Stimulated activated memory B cell treated with anti-CD40 and anti-IgM and Interleukin-4, amounts not matched to agents 10 μg/mL and 1 μg/mL and 100 μg/mL, for 72 hours (primary cell): ENCODE measurements at regions not wholly inside any gene's neighbourhood (a gene's known extent, or its start where the extent isn't known, plus 50 kb on each side); places are given as distances from the start of the nearest gene placed in this dataset.
"Not testable (repeated sequence)": the region's sequence is repeated elsewhere in the genome, so short reads cannot be mapped to it uniquely, and the experiment has no call there.

Source experiments
- ATAC-seq: fragments of 150-1000 bp; cut with Tn5 transposase; 2 replicates; pipeline ENCODE4 v1.10.0; 2021
- H3K27ac Mint-ChIP-seq: one replicate; pipeline ENCODE4 v1.8.0; 2022; ENCODE audit warnings: mild to moderate bottlenecking, mixed read lengths
- H3K27me3 Mint-ChIP-seq: one replicate; pipeline ENCODE4 v1.8.0; 2022; ENCODE audit warnings: mixed read lengths
- H3K36me3 Mint-ChIP-seq: one replicate; pipeline ENCODE4 v1.8.0; 2022; ENCODE audit warnings: mixed read lengths
- H3K4me1 Mint-ChIP-seq: one replicate; pipeline ENCODE4 v1.8.0; 2022; ENCODE audit warnings: mixed read lengths
- H3K4me3 Mint-ChIP-seq: one replicate; pipeline ENCODE4 v1.8.0; 2022; ENCODE audit warnings: mild to moderate bottlenecking, moderate library complexity, mixed read lengths
- H3K9me3 Mint-ChIP-seq: one replicate; pipeline ENCODE4 v1.8.0; 2022; ENCODE audit warnings: mixed read lengths

DNA sequence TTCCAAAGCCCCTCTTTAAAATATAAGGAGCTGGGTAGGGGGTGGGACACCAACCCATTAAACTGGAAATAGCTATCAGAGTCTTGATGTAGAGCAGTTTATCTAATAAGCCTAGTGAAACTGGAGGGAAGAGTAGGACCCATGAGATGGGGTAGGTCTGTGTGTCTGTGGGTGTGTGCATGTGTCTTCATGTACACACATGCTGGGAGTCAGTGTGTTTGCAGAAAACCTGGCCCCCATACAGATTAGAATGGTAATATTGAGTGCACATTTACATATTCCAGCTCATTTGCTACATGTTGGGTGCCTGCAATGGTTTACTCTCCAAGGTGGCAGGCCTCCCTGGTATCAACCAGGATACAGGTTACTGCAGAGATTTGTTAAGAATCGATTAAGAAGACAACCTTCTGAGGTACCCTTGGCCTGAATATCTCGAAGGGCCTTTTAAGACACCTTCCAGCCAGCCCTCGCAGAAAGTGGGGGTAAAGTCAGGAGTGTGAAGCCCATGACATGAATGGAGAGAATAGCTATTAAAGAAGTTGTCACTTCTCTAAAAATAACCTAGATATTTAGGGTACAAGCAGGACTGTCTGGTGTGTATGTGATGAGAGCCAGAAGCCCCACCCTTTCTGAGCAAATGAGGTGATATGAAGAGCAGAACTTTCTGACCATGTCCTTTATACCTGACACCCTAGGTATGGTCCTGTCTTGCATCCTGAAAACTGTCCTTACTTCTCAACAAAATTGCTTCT is 75.7 kb upstream of the TEX13D start:
- Mint-ChIP-seq H3K4me3 (no peak overlapping the region), H3K36me3 (no peaks in the 10 kb centered on the region), H3K4me1 (no peaks in the 10 kb centered on the region), H3K27ac (no peak overlapping the region), H3K27me3 (no peaks in the 10 kb centered on the region), H3K9me3 (no peaks in the 10 kb centered on the region)
- ATAC-seq = no peak

DNA sequence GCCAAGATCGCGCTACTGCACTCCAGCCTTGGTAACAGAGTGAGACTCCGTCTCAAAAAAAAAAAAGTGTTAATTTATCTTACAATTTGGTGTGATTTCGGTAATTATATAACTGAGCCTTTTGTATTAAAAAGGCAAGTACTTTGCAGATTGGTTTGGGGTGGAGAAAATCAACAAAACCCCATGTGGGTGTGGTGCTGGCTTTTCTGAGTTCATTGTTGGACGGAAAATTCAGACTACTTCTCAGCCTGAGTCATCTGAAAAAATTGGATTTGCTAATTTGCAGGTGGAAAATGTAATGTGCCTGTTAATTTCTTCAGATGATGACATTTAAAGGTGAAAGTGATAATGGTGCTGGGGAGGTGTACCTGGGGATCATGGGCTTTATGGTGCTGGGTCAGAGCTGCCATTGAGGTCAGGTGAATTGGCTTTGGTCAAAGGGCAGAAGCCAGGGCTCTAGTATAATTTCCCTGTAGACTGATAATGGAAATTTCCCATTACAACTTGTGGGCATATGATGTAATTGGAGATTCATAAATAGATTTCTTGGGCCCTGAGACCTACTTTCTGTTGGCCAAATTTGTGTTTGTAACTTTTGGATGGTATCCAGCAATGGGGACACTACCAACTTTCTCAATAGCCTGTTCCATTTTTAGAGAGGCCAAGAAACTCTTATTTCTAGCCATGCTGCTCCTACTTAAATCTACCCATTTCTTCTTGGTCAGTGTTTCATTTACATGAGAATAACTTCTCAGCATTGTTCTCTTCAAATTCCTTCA is 74.3 kb upstream of the TEX13D start:
- no peaks in the 10 kb centered on the region for H3K36me3 Mint-ChIP-seq
- H3K4me1 Mint-ChIP-seq = no peaks in the 10 kb centered on the region
- H3K4me3 Mint-ChIP-seq = no peak overlapping the region
- H3K9me3 Mint-ChIP-seq = no peaks in the 10 kb centered on the region
- no peak overlapping the region for H3K27ac Mint-ChIP-seq
- no peaks in the 10 kb centered on the region for H3K27me3 Mint-ChIP-seq
- ATAC-seq = no peak

DNA sequence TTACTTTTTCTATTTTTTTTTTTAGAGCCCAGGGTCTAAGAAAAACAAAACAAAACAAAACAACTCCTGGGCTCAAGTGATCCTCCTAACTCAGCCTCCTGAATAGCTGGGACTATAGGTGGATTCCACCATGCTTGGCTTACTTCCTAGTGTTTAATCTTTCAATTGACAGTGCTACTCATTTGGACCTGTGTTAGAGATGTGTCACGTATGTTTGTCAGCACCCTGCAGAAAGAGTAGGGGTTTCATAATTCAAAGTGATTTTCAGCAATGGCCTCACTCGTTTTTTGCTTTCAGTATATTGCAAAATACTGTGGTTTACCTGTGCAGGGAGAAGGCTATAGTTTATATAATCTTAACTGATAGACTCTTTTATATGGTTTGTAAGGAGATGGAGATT is 71.6 kb upstream of the TEX13D start:
- no peak overlapping the region for H3K4me3 Mint-ChIP-seq
- ATAC-seq = no peak
- H3K9me3 Mint-ChIP-seq = no peaks in the 10 kb centered on the region
- H3K27me3 Mint-ChIP-seq = no peaks in the 10 kb centered on the region
- no peaks in the 10 kb centered on the region for H3K36me3 Mint-ChIP-seq
- H3K27ac Mint-ChIP-seq = no peak overlapping the region
- no peaks in the 10 kb centered on the region for H3K4me1 Mint-ChIP-seq

DNA sequence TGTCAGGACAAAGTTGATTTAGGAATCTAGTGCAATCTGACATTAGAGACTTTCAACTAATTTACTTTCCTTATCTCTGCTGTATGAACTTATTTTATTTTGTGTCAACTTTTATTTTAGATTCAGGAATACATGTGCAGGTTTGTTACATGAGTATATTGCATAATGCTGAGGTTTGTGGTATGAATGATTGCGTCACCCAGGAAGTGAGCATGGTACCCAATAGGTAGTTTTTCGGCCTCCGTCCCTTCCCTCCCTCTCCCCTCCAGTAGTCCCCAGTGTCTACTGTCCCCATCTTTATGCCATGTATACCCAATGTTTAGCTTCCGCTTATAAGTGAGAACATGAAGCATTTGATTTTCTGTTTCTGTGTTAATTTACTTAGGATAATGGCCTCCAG is 68.7 kb upstream of the TEX13D start:
- Mint-ChIP-seq H3K4me1 (no peaks in the 10 kb centered on the region), H3K36me3 (no peaks in the 10 kb centered on the region), H3K27me3 (no peaks in the 10 kb centered on the region), H3K27ac (no peak overlapping the region), H3K9me3 (no peaks in the 10 kb centered on the region), H3K4me3 (no peak overlapping the region)
- ATAC-seq = no peak

DNA sequence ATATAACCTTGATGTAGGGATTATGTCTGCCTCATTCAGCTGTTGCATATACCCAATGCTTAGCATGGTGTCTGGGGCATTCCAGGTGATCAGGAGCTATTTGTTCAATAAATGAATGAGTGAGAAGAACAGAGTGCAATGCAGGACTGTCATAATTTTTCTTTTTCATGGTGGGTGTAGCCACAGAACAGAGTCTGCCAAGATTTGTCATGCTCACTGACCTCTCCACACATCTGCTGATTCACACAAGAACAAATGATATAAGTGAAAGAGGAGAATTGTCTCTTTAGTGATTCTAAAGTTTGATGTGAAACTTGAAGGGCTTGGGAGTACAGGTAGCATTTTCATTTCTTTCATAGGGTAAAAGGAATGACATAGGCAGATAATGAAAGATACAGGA is 64.4 kb upstream of the TEX13D start:
- no peak for ATAC-seq
- H3K36me3 Mint-ChIP-seq = no peaks in the 10 kb centered on the region
- no peaks in the 10 kb centered on the region for H3K4me1 Mint-ChIP-seq
- no peaks in the 10 kb centered on the region for H3K9me3 Mint-ChIP-seq
- H3K27me3 Mint-ChIP-seq = no peaks in the 10 kb centered on the region
- H3K27ac Mint-ChIP-seq = no peak overlapping the region
- no peak overlapping the region for H3K4me3 Mint-ChIP-seq

DNA sequence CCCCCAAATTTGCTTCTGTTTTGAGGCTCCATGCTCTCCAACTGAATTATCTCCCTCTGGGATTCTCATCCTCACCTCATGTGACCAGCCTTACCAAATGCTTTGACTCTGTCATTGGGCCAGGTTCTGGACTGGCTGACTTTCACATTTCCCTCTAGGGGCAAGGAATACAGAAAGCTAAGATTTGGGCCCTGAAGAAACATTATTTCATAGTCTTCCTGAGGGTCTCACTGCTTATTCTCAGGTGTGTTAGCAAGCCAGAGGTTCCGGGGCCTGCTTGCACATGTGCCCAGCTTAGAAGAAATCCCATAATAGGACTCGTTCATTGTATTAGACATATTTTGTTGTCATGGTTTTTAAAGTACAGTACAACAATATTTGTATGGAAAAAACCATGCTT is 62.6 kb upstream of the TEX13D start:
- Mint-ChIP-seq H3K4me1 (no peaks in the 10 kb centered on the region), H3K9me3 (no peaks in the 10 kb centered on the region), H3K36me3 (no peaks in the 10 kb centered on the region), H3K27ac (no peak overlapping the region), H3K27me3 (no peaks in the 10 kb centered on the region), H3K4me3 (no peak overlapping the region)
- ATAC-seq = no peak

DNA sequence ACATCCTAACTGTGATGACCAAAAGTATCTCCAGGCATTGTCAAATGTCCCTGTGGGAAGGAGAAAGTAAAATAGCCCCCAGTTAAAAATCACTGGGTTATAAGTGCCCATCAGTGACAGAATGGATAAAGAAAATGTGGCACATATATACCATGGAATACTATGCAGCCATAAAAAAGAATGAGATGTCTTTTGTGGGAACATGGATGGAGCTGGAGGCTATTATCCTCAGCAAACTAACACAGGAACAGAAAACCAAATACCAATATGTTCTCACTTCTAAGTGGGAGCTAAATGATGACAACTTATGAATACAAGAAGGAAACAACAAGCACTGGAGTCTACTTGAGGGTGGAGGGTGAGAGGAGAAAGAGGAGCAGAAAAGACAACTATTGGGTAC is 60.9 kb upstream of the TEX13D start:
- not testable (repeated sequence) for ATAC-seq, H3K9me3 Mint-ChIP-seq, H3K4me1 Mint-ChIP-seq

DNA sequence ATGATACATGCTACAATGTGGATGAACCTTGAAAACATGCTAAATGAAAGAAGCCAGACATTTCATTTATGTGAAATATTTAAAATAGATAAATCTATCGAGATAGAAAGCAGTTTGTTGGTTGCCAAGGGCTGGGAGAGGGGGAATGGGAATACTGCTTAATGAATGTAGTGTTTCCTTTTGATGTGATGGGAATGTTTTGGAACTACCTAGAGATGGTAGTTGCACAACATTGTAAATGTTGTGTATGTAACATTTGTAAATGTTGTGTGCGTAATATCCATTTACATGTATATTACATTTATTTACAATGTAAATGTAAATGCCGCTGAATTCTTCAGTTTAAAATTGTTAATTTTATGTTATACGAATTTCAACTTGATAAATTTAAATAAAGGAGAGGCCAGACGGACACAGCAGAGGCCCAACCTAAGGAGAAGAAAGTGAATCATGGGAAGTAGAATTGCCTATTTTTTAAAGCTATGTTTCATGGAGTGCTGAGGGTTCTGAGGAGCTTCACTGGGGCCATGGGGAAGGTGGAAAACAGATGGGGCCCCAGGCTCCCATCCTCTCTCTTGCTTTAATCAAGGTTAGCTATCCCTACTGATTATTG is 60.0 kb upstream of the TEX13D start:
- ATAC-seq = no peak
- Mint-ChIP-seq H3K4me1 (no peaks in the 10 kb centered on the region), H3K4me3 (no peak overlapping the region), H3K27ac (no peak overlapping the region), H3K36me3 (no peaks in the 10 kb centered on the region), H3K9me3 (no peaks in the 10 kb centered on the region), H3K27me3 (no peaks in the 10 kb centered on the region)

More for the DNA sequence above, 60.9 kb upstream of the TEX13D start:
- not testable (repeated sequence) for H3K27me3 Mint-ChIP-seq, H3K4me3 Mint-ChIP-seq, H3K36me3 Mint-ChIP-seq, H3K27ac Mint-ChIP-seq

DNA sequence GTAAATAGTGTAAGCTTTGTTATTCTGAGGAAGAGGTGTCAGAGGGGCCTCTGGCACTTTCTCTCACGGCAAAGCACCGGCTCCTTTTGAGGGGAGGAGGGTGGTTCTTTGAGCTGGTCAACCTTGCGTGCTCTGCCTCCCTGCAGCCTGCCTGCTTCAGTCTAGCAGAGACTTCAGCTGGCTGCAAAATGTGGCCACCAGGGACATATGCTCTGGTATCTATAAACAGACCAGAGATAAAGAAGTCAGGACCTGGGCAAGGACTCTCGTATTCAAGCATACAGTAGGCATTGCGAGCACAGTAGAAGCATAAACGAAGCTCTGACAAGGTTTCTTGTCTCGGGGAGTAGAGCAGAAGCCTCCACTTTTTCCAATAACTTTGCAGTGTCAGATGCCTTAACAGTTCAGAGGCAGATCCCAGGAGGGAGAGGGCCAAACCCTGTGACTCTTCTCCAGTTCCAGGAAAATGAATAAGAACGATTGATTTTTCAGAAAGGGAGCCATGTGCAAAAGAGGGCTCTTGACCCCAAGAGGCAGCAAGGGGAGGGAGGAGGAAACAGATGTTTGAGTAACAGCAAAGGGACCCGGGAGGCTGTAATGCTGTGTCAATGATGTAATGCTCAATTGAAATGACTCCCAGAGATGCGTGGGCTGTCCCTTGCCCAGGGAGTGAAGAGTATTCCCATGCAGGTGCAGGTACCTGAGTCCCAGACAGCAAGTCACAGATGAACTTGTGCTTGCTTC is 57.9 kb upstream of the TEX13D start:
- Mint-ChIP-seq H3K27ac (no peak overlapping the region), H3K9me3 (no peaks in the 10 kb centered on the region), H3K4me3 (no peak overlapping the region), H3K36me3 (no peaks in the 10 kb centered on the region), H3K4me1 (no peaks in the 10 kb centered on the region), H3K27me3 (no peaks in the 10 kb centered on the region)
- no peak for ATAC-seq

DNA sequence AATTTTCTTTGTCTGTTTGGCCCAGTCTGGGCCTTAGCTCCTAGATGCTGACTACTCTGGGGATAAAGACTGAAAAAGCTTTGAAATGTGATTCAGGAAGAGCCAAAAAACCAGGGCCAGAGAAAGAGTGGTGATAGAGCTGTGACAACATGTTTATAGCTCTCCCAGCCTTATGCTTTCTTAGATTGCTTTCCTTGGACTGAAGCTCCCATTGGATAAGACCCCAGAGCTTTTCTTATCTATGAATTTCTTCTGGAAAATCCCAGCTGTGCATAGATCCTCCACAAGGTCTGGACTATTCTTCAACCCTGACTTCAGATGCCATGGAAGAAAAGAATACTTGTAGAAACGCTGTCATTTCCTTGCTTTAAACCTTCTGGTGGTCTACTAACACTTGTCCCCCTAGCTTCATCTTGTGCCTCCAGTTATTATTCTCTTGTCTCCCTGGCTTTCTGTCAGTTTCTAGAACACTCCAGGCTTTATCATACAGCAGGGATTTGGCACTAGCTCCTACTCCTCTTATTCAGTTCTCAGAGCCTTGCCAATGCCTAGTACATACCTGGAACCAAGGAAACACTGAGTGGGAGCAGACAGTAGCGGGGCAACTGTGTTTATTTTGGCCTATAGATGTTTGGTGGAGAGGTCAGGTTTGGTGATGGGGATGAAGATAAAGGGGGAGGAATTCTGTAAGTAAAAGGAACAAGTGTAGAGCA is 57.1 kb upstream of the TEX13D start:
- Mint-ChIP-seq H3K36me3 (no peaks in the 10 kb centered on the region), H3K4me3 (no peak overlapping the region), H3K9me3 (no peaks in the 10 kb centered on the region), H3K27me3 (no peaks in the 10 kb centered on the region), H3K4me1 (no peaks in the 10 kb centered on the region), H3K27ac (no peak overlapping the region)
- no peak for ATAC-seq

DNA sequence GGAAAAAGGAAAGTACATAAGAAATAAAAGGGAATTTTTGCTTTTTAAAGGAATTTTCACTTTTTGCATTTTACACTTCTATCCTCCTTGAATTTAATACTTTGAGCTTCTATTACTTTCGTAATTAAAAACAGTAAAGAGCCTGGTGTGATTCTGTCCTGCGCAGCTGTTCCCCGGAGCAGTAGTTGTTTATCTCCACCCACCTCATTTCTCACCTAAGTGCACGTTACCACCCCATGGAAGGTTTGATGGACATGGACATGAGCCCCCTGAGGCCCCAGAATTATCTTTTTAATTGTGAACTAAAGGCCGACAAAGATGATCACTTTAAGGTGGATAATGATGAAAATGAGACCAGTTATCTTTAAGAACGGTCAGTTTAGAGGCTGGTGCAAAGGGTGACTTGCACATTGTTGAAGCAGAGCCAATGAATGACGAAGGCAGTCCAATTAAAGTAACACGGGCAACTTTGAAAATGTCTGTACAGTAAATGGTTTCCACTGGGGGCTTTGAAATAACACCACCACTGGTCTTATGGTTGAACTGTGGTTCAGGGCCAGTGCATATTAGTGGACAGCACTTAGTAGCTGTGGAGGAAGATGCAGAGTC is 52.1 kb upstream of the TEX13D start:
- no peaks in the 10 kb centered on the region for H3K9me3 Mint-ChIP-seq
- H3K27me3 Mint-ChIP-seq = no peaks in the 10 kb centered on the region
- peaks cover 7% of the 10 kb centered on the region for H3K4me1 Mint-ChIP-seq
- no peak overlapping the region for H3K27ac Mint-ChIP-seq
- no peak overlapping the region for H3K4me3 Mint-ChIP-seq
- no peaks in the 10 kb centered on the region for H3K36me3 Mint-ChIP-seq
- no peak for ATAC-seq

DNA sequence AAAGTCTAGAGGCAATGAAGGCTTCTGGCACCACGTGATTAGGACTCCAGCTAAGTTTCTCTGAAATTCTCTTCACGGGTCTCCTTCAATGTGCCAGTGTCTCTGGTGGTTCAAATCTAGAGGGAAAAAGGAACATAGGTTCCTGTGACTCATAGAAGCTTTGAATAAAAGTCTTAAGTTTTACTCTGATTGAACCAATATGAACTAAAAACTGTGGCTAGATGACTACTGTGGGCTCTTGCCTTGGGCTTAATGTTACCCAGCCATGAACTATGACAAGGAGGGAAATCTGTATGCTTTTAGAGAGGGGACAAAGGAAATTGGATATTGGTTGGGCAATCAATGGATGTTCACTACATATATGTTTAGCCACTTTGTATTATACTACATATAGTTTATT is 49.9 kb upstream of the TEX13D start:
- ATAC-seq = no peak
- Mint-ChIP-seq H3K36me3 (no peaks in the 10 kb centered on the region), H3K9me3 (no peaks in the 10 kb centered on the region), H3K27ac (no peak overlapping the region), H3K4me3 (no peak overlapping the region), H3K4me1 (peaks cover 7% of the 10 kb centered on the region), H3K27me3 (no peaks in the 10 kb centered on the region)
